ENCODE measurements at regions not wholly inside any gene's neighbourhood (a gene's known extent, or its start where the extent isn't known, plus 50 kb on each side); places are given as distances from the start of the nearest gene placed in this dataset.

- ChIA-PET CTCF (interaction anchor here (0.6 to 0.9 kb wide), 2 partner anchors 19 to 66 kb away, joined by 3 read pairs; no protein-coding TSS in a partner anchor), POLR2A (no interaction called here)
- Histone ChIP-seq H3K36me3 (ENCODE audit: control insufficient read depth in 2 of 2, insufficient read depth in 1 of 2, low read length in 2 of 2) (no peaks in the 10 kb centered on the region), H3K9me3 (ENCODE audit: control insufficient read depth, insufficient read depth, low read depth, low read length) (no peaks in the 10 kb centered on the region), H3K27ac (ENCODE audit: extremely low read depth, low read depth, low read length) (no peak overlapping the region), H3K4me1 (ENCODE audit: control insufficient read depth, insufficient read depth, low read length) (no peaks in the 10 kb centered on the region), H3K4me3 (ENCODE audit: low read depth, low read length) (no peak overlapping the region)
- TF ChIP-seq ZNF184 (tag by site-specific recombination; IDR thresholded peaks at IDR 0.05) (no peak), WT1 (tag by site-specific recombination; IDR thresholded peaks at IDR 0.05) (peak; percentile 81), ZNF248 (tag by site-specific recombination; IDR thresholded peaks at IDR 0.05) (no peak), ZFP37 (tag by site-specific recombination; IDR thresholded peaks at IDR 0.05) (no peak), ZFHX2 (tag by site-specific recombination; conservative IDR thresholded peaks at IDR 0.05) (0 out of 2 replicates have a peak, but pooled peaks have one; percentile 26), KLF9 (tag by site-specific recombination; IDR thresholded peaks at IDR 0.05; ENCODE audit: low read depth) (no peak), ZSCAN5A (tag by site-specific recombination; IDR thresholded peaks at IDR 0.05) (no peak), ZNF561 (tag by site-specific recombination; IDR thresholded peaks at IDR 0.05; ENCODE audit: borderline replicate concordance) (no peak), ZNF580 (tag by site-specific recombination; IDR thresholded peaks at IDR 0.05) (no peak), FEZF1 (tag by site-specific recombination; IDR thresholded peaks at IDR 0.05) (peak; percentile 45; the same call in 1 of the 2 replicates), PRDM6 (tag by site-specific recombination; IDR thresholded peaks at IDR 0.05) (0 out of 2 replicates have a peak, but pooled peaks have one; percentile 19), ZXDB (tag by site-specific recombination; IDR thresholded peaks at IDR 0.05) (no peak), ZNF639 (tag by site-specific recombination; IDR thresholded peaks at IDR 0.05) (no peak), ZNF473 (tag by site-specific recombination; IDR thresholded peaks at IDR 0.05) (no peak), OVOL3 (tag by site-specific recombination; IDR thresholded peaks at IDR 0.05) (no peak), ZNF18 (tag by site-specific recombination; IDR thresholded peaks at IDR 0.05) (peak; percentile 92), PRDM2 (tag by site-specific recombination; IDR thresholded peaks at IDR 0.05; ENCODE audit: borderline replicate concordance) (no peak), ZNF529 (tag by site-specific recombination; IDR thresholded peaks at IDR 0.05; ENCODE audit: insufficient replicate concordance) (no peak), ZIC2 (tag by site-specific recombination; IDR thresholded peaks at IDR 0.05) (peak; percentile 24; the same call in 1 of the 2 replicates), GLIS1 (tag by site-specific recombination; IDR thresholded peaks at IDR 0.05) (peak; percentile 76), IKZF3 (tag by site-specific recombination; IDR thresholded peaks at IDR 0.05) (peak; percentile 24; the same call in 1 of the 2 replicates), REST (tag by site-specific recombination; IDR thresholded peaks at IDR 0.05) (no peak)
Observed at GRCh38 chr13:44649104-44649428, 72.9 kb upstream of the TSC22D1 start.
